ENCODE measurements at regions not wholly inside any gene's neighbourhood (a gene's known extent, or its start where the extent isn't known, plus 50 kb on each side); places are given as distances from the start of the nearest gene placed in this dataset.

DNA sequence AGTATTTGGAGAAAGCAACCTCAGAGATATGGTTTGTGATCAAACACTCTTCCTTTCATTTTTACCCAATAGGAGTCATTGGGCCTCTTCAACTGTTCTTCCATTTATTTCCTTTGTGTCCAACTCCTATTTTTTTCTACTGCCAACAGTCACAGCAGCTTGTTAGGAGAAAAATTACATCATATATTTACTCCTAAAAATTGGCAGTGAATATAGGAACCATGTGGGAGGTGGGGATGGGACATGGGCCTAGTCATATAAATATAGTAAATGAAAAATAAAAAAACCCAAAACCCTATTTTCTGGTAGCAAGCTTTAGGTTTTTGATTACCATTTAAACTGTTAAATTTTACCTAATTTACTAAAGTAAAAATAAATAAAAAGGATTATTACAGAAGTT, 134.9 kb upstream of the MPDZ start:
- TF ChIP-seq, protein P1, sequence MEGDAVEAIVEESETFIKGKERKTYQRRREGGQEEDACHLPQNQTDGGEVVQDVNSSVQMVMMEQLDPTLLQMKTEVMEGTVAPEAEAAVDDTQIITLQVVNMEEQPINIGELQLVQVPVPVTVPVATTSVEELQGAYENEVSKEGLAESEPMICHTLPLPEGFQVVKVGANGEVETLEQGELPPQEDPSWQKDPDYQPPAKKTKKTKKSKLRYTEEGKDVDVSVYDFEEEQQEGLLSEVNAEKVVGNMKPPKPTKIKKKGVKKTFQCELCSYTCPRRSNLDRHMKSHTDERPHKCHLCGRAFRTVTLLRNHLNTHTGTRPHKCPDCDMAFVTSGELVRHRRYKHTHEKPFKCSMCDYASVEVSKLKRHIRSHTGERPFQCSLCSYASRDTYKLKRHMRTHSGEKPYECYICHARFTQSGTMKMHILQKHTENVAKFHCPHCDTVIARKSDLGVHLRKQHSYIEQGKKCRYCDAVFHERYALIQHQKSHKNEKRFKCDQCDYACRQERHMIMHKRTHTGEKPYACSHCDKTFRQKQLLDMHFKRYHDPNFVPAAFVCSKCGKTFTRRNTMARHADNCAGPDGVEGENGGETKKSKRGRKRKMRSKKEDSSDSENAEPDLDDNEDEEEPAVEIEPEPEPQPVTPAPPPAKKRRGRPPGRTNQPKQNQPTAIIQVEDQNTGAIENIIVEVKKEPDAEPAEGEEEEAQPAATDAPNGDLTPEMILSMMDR (IDR thresholded peaks at IDR 0.05), result no peak
- TF ChIP-seq POLR2AphosphoS5 (IDR thresholded peaks at IDR 0.05), result no peak

Data from suprapubic skin (tissue), 3 donors.